Brain microvascular endothelial cell (primary cell): ENCODE measurements at regions not wholly inside any gene's neighbourhood (a gene's known extent, or its start where the extent isn't known, plus 50 kb on each side); places are given as distances from the start of the nearest gene placed in this dataset.
"Not testable (repeated sequence)": the region's sequence is repeated elsewhere in the genome, so short reads cannot be mapped to it uniquely, and the experiment has no call there.

Experiments
- DNase-seq: peaks from one replicate; pipeline ENCODE4 v3.0.0-alpha.2; 2020
- H3K27ac ChIP-seq: fragments of 250-450 bp; sonication (Bioruptor Pico); 2 replicates; pipeline ENCODE4 v1.5.1; 2020; ENCODE audit warnings: mild to moderate bottlenecking, moderate library complexity
- H3K27me3 ChIP-seq: fragments of 250-450 bp; sonication (Bioruptor Pico); replicated peaks from 2 replicates; pipeline ENCODE4 v1.5.1; 2020; ENCODE audit warnings: mild to moderate bottlenecking
- H3K36me3 ChIP-seq: fragments of 250-450 bp; sonication (Bioruptor Pico); replicated peaks from 2 replicates; pipeline ENCODE4 v1.5.1; 2020; ENCODE audit warnings: mild to moderate bottlenecking
- H3K4me3 ChIP-seq: 2 replicates; pipeline ENCODE4 v1.5.1; 2011; ENCODE audit warnings: low read depth, mild to moderate bottlenecking, control low read depth, low read length, moderate library complexity
- in situ Hi-C: cut with HindIII; loops from 2 replicates; pipeline ENCODE4 v1.10.0; 2017; ENCODE audit warnings: low sequenced_read_pairs, low pct_ligation_motif_present
- TF ChIP-seq, protein P1 (sequence below): IDR thresholded peaks from 2 replicates; pipeline ENCODE4 v1.5.1; 2011; ENCODE audit warnings: low read depth, mild to moderate bottlenecking, moderate library complexity, low read length, control low read depth, inconsistent platforms; ENCODE audit errors: missing control alignments

DNA sequence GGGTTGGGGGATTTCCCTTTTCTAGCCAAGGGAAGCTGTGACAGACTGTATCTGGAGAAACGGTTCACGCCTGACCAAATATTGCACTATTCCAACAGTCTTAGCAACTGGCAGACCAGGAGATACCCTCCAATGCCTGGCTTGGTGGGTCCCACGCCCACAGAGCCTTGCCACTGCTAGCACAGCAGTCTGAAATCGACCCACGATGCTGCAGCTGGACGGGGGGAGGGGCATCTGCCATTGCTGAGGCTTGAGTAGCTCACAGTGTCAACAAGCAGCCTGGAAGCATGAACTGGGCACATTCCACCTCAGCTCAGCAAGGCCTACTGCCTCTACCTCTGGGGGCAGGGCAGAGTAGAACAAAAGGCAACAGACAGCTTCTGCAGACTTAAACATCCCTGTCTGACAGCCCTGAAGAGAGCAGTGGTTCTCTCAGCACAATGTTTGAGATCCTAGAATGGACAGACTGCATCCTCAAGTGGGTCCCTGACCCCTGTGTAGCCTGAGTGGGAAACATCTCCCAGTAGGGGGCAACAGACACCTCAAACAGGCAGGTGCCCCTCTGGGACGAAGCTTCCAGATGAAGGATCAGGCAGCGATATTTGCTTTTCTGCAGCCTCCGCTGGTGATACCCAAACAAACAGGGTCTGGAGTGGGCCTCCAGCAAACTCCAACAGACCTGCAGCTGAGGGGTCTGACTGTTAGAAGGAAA, 89.9 kb upstream of the ECI2 start:
- no peak overlapping the region for H3K27ac ChIP-seq

DNA sequence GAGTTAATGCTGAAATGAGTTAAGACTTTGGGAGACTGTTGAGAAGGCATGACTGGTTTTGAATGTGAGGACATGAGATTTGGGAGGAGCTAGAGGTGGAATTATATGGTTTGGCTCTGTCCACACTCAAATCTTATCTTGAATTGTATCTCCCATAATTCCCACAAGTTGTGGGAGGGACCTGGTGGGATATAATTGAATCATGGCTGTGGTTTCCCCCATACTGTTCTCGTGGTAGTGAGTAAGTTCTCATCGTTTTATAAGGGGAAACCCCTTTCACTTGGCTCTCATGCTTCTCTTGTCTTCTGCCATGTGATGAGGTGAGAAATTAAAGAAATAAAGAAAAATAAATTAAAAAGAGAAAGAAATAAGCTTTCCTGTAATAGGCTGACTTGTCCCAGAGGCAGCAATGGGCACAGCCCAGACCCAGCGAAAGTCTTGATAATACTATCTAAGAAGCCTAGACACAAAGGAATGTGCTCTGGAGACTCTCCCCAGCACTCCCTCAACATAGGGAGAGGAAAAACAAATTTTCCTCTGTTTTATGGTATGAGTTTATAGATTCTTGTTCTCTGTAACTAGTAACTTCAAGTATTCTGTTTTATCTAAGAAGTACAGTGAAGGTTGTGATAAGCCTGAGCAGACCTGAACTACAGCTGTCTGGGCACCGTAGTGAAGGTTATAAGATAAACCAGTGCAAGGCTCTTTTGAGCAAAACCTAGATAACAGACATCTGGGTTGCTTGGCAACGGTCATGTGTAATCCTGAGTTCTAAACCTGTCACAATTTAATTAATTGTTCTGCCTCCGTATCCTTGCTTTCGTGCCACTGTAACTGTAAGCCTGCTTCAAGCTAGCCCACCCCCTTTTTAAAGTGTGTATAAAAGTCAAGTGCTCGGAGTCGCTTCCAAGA, 88.9 kb upstream of the ECI2 start:
- peak; percentile 71 for DNase-seq
- no peaks in the 10 kb centered on the region for H3K27me3 ChIP-seq
- peak overlapping the region; percentile 4 for H3K27ac ChIP-seq
- H3K4me3 ChIP-seq = no peak overlapping the region
- H3K36me3 ChIP-seq = no peaks in the 10 kb centered on the region
- TF ChIP-seq, protein P1, sequence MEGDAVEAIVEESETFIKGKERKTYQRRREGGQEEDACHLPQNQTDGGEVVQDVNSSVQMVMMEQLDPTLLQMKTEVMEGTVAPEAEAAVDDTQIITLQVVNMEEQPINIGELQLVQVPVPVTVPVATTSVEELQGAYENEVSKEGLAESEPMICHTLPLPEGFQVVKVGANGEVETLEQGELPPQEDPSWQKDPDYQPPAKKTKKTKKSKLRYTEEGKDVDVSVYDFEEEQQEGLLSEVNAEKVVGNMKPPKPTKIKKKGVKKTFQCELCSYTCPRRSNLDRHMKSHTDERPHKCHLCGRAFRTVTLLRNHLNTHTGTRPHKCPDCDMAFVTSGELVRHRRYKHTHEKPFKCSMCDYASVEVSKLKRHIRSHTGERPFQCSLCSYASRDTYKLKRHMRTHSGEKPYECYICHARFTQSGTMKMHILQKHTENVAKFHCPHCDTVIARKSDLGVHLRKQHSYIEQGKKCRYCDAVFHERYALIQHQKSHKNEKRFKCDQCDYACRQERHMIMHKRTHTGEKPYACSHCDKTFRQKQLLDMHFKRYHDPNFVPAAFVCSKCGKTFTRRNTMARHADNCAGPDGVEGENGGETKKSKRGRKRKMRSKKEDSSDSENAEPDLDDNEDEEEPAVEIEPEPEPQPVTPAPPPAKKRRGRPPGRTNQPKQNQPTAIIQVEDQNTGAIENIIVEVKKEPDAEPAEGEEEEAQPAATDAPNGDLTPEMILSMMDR = no peak
- in situ Hi-C loops = no loop called here

More for the DNA sequence above, 89.9 kb upstream of the ECI2 start:
- Histone ChIP-seq H3K27me3 (no peaks in the 10 kb centered on the region), H3K36me3 (no peaks in the 10 kb centered on the region), H3K4me3 (no peak overlapping the region)
- DNase-seq = no peak
- in situ Hi-C loops = no loop called here
- TF ChIP-seq, protein P1 = peak; percentile 26

DNA sequence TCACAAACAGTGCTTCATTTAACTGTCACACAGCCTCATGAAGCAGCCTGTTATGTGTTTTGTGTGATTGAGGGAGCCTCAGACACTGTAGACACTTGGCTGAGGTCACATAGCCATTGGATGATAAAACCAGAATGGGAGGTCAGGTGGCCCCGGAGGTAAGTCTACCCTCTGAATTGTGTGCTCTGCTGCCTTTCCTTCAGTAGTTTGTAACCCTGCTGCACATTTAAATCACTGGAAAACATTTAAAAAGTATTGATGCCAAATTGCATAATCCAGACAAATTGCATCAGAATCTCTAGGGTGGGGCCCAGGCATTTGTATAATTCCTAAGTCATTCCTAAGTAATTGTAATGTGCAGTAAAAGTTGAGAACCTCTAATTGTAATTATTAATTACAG, 85.2 kb upstream of the ECI2 start:
- in situ Hi-C loops = no loop called here
- TF ChIP-seq, protein P1 = no peak
- H3K27ac ChIP-seq = no peak overlapping the region

DNA sequence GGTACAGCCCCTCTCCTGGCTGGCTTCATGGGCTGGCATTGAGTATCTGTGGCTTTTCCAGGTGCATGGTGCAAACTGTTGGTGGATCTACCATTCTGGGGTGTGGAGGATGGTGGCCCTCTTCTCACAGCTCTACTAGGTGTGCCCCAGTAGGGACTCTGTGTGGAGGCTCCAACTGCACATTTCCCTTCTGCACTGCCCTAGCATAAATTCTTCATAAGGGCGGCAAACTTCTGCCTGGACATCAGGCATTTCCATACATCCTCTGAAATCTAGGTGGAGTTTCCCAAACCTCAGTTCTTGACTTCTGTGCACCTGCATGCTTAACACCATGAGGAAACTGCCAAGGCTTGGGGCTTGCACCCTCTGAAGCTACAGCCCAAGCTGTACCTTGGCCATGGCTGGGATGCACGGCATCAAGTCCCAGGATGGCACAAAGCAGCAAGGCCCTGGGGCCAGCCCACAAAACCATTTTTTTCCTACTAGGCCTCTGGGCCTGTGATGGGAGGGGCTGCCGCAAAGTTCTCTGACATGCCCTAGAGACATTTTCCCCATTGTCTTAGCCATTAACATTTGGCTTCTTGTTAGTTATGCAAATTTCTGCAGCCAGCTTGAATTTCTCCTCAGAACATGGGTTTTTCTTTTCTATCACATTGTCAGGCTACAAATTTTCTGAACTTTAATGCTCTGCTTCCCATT, 83.4 kb upstream of the ECI2 start:
- H3K27me3 ChIP-seq, H3K36me3 ChIP-seq, H3K4me3 ChIP-seq, in situ Hi-C loops, H3K27ac ChIP-seq, DNase-seq: not testable (repeated sequence)

More for the DNA sequence above, 85.2 kb upstream of the ECI2 start:
- Histone ChIP-seq H3K4me3 (no peak overlapping the region), H3K27me3 (no peaks in the 10 kb centered on the region), H3K36me3 (no peaks in the 10 kb centered on the region)
- no peak for DNase-seq

DNA sequence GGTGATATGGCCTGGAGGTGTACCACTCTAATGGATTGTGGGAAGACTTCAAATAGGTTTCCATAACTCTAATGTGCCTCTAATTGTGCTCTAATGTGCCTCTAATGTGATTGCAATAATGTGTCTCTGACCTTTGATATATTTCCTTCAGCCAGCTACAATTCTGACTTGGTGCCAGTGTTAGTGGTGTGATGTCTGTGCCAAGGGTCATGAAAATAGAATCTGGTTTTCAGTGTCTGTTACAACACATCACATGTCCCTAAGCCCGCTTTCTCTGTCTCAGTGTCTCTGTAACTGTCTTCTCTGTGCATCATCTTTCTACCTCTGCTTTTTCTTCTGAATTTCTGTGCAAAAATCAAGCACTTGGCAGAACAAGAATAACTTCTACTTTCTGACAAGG, 77.2 kb upstream of the ECI2 start:
- in situ Hi-C loops = no loop called here
- Histone ChIP-seq H3K36me3 (no peaks in the 10 kb centered on the region), H3K27ac (no peak overlapping the region), H3K27me3 (no peaks in the 10 kb centered on the region), H3K4me3 (no peak overlapping the region)
- TF ChIP-seq, protein P1 = no peak
- no peak for DNase-seq
